C4-2B (cell line): ENCODE measurements at regions not wholly inside any gene's neighbourhood (a gene's known extent, or its start where the extent isn't known, plus 50 kb on each side); places are given as distances from the start of the nearest gene placed in this dataset.

Source experiments
- H3K27ac ChIP-seq: fragments of 450-650 bp; 2 replicates; pipeline ENCODE4 v1.5.1; 2017
- CTCF ChIP-seq: fragments of 450-650 bp; conservative IDR thresholded peaks from 2 replicates; pipeline ENCODE4 v1.5.1; 2017; ENCODE audit warnings: mild to moderate bottlenecking
- ZFX ChIP-seq: fragments of 450-650 bp; IDR thresholded peaks from 2 replicates; pipeline ENCODE4 v1.6.1; 2017

DNA sequence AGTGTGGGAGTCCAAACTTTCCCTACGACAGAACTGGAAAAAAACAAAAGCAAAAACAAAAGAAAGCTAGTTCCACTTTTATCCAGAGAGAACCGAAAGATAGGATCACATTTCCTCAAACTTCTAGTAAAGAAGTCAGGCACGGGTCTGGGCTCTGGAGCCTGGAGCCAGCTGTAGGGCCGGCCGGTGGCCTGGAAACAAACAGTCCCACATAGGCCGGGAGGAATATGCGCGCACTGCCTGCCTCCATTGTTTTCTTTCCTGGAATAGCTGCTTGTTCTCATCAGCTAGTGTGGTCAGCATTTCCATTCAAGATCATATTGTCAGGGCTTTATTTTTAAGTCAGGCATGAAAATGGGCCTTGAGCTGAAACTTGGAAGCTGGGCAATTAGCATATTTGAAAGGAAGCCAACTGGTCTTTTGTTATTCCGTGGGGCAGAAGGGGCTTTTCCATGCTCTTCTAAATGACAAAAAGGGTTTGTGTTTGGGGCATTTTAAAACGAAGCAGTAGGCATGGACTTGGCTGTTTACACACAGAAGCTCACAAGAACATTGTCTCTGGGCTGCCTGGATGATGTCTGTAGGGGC, 58.7 kb upstream of the RFX8 start:
- no peak overlapping the region for H3K27ac ChIP-seq
- no peak for TF ChIP-seq CTCF
- TF ChIP-seq ZFX: no peak

DNA sequence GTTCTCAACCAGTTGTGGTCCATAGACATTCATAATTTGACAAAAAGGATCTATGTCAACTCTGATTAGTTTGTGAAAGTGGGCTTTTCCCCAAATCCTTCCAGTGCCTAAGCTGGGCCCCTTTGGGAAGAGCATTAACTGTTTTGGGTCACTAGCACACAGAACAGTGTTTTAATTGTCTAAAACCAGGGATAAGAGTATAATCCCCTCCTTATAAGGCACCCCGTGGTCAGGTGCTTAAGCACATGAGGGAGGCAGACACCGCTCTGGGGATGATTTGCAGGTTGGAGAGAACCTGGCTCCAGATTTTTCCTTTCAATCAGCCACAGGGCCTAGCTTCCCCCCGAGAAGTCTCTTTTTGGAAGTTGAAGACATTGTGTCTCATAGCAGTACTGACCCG, 53.6 kb upstream of the RFX8 start:
- H3K27ac ChIP-seq: no peak overlapping the region
- TF ChIP-seq CTCF (no peak), ZFX (no peak)

GRCh38 chr2:101524806-101525430, 50.0 kb upstream of the RFX8 start:
- H3K27ac ChIP-seq: no peak overlapping the region
- TF ChIP-seq ZFX (no peak), CTCF (no peak)
